Ectodermal cell (in vitro differentiated cells): ENCODE measurements at regions not wholly inside any gene's neighbourhood (a gene's known extent, or its start where the extent isn't known, plus 50 kb on each side); places are given as distances from the start of the nearest gene placed in this dataset.

Experiments used
- H3K27ac ChIP-seq: 2 replicates; pipeline ENCODE4 v1.7.0; 2013; ENCODE audit warnings: mild to moderate bottlenecking, low read depth, low read length; ENCODE audit not compliant: insufficient read depth, poor library complexity, severe bottlenecking
- H3K27me3 ChIP-seq: 2 replicates; pipeline ENCODE4 v1.7.0; 2013; ENCODE audit warnings: mild to moderate bottlenecking, low read length; ENCODE audit not compliant: insufficient read depth, control insufficient read depth, poor library complexity, severe bottlenecking
- H3K36me3 ChIP-seq: one replicate; pipeline ENCODE4 v1.7.0; 2013; ENCODE audit warnings: low read length; ENCODE audit not compliant: control insufficient read depth, insufficient read depth
- H3K4me1 ChIP-seq: one replicate; pipeline ENCODE4 v1.7.0; 2013; ENCODE audit warnings: low read length; ENCODE audit not compliant: control insufficient read depth, insufficient read depth
- H3K4me3 ChIP-seq: 2 replicates; pipeline ENCODE4 v1.7.0; 2013; ENCODE audit warnings: low read depth, low read length, control low read depth; ENCODE audit not compliant: insufficient read depth
- H3K9me3 ChIP-seq: 2 replicates; pipeline ENCODE4 v1.7.0; 2013; ENCODE audit warnings: mild to moderate bottlenecking, low read length, moderate library complexity; ENCODE audit not compliant: control insufficient read depth
- WGBS, 2 experiments: methylation state at CpG; one replicate each; pipeline ENCODE4 v1.1.7; 2013; ENCODE audit warnings: missing lambda C conversion rate in 2 of 2; 5-methylcytosine and 5-hydroxymethylcytosine counted together

GRCh38 chr9:1386420-1386819 lies 336.3 kb downstream of the DMRT2 start:
- WGBS, 2 experiments: 83 to 86% methylated on average over 4 of the region's 4 CpGs
- Histone ChIP-seq H3K4me3 (no peak overlapping the region), H3K9me3 (no peaks in the 10 kb centered on the region), H3K36me3 (no peaks in the 10 kb centered on the region), H3K4me1 (no peaks in the 10 kb centered on the region), H3K27me3 (no peaks in the 10 kb centered on the region), H3K27ac (no peak overlapping the region)

GRCh38 chr9:1388216-1388615 lies 338.1 kb downstream of the DMRT2 start:
- no peaks in the 10 kb centered on the region for H3K36me3 ChIP-seq

GRCh38 chr9:1400983-1401382 lies 350.8 kb downstream of the DMRT2 start:
- Histone ChIP-seq H3K4me3 (no peak overlapping the region), H3K4me1 (no peaks in the 10 kb centered on the region), H3K27me3 (no peaks in the 10 kb centered on the region), H3K36me3 (no peaks in the 10 kb centered on the region), H3K27ac (no peak overlapping the region), H3K9me3 (no peaks in the 10 kb centered on the region)
- WGBS, 2 experiments: 45 to 47% methylated on average over 4 to 5 of the region's 5 CpGs

More at GRCh38 chr9:1388216-1388615, 338.1 kb downstream of the DMRT2 start:
- WGBS, 2 experiments: 90 to 95% methylated on average over 3 to 4 of the region's 4 CpGs
- Histone ChIP-seq H3K4me1 (no peaks in the 10 kb centered on the region), H3K4me3 (no peak overlapping the region), H3K27me3 (no peaks in the 10 kb centered on the region), H3K9me3 (no peaks in the 10 kb centered on the region), H3K27ac (no peak overlapping the region)

- Histone ChIP-seq H3K4me3 (no peak overlapping the region), H3K36me3 (no peaks in the 10 kb centered on the region), H3K27ac (no peak overlapping the region), H3K4me1 (no peaks in the 10 kb centered on the region), H3K27me3 (no peaks in the 10 kb centered on the region), H3K9me3 (no peaks in the 10 kb centered on the region)
- WGBS, 2 experiments: 87 to 92% methylated on average over 4 of the region's 4 CpGs
Measured at GRCh38 chr9:1404940-1405339, 354.8 kb downstream of the DMRT2 start.

- WGBS, 2 experiments: 80 to 88% methylated on average over 2 of the region's 2 CpGs
- Histone ChIP-seq H3K9me3 (no peaks in the 10 kb centered on the region), H3K27me3 (no peaks in the 10 kb centered on the region), H3K4me3 (no peak overlapping the region), H3K36me3 (no peaks in the 10 kb centered on the region), H3K27ac (no peak overlapping the region), H3K4me1 (no peaks in the 10 kb centered on the region)
Measured at GRCh38 chr9:1411826-1412225, 361.7 kb downstream of the DMRT2 start.

- WGBS, 2 experiments: 89 to 90% methylated on average over 1 to 2 of the region's 2 CpGs
Measured at GRCh38 chr9:1414711-1415131, 364.6 kb downstream of the DMRT2 start.

GRCh38 chr9:1415146-1415545 lies 365.0 kb downstream of the DMRT2 start:
- Histone ChIP-seq H3K27ac (no peak overlapping the region), H3K27me3 (no peaks in the 10 kb centered on the region), H3K9me3 (no peaks in the 10 kb centered on the region), H3K4me1 (no peaks in the 10 kb centered on the region), H3K36me3 (no peaks in the 10 kb centered on the region), H3K4me3 (no peak overlapping the region)
- WGBS, 2 experiments: 86 to 89% methylated on average over 2 of the region's 2 CpGs

More at GRCh38 chr9:1414711-1415131, 364.6 kb downstream of the DMRT2 start:
- H3K4me3 ChIP-seq: no peak overlapping the region
- H3K27ac ChIP-seq: no peak overlapping the region
- H3K9me3 ChIP-seq: no peaks in the 10 kb centered on the region
- H3K27me3 ChIP-seq: no peaks in the 10 kb centered on the region
- no peaks in the 10 kb centered on the region for H3K36me3 ChIP-seq
- no peaks in the 10 kb centered on the region for H3K4me1 ChIP-seq

- WGBS, 2 experiments: 91 to 96% methylated on average over 3 to 4 of the region's 4 CpGs
- H3K4me1 ChIP-seq: no peaks in the 10 kb centered on the region
- H3K4me3 ChIP-seq: no peak overlapping the region
- no peaks in the 10 kb centered on the region for H3K9me3 ChIP-seq
- no peak overlapping the region for H3K27ac ChIP-seq
- no peaks in the 10 kb centered on the region for H3K36me3 ChIP-seq
- no peaks in the 10 kb centered on the region for H3K27me3 ChIP-seq
Measured at GRCh38 chr9:1416261-1416660, 366.1 kb downstream of the DMRT2 start.

- H3K4me1 ChIP-seq: no peaks in the 10 kb centered on the region
- H3K9me3 ChIP-seq: no peaks in the 10 kb centered on the region
- no peaks in the 10 kb centered on the region for H3K27me3 ChIP-seq
- no peak overlapping the region for H3K27ac ChIP-seq
- 85 to 90% methylated on average over 3 to 4 of the region's 4 CpGs for WGBS, 2 experiments
- no peaks in the 10 kb centered on the region for H3K36me3 ChIP-seq
- no peak overlapping the region for H3K4me3 ChIP-seq
Measured at GRCh38 chr9:1421436-1421835, 371.3 kb downstream of the DMRT2 start.

GRCh38 chr9:1427875-1428274 lies 377.7 kb downstream of the DMRT2 start:
- Histone ChIP-seq H3K27me3 (no peaks in the 10 kb centered on the region), H3K4me3 (no peak overlapping the region), H3K27ac (no peak overlapping the region), H3K4me1 (no peaks in the 10 kb centered on the region), H3K36me3 (no peaks in the 10 kb centered on the region), H3K9me3 (no peaks in the 10 kb centered on the region)
- 95 to 97% methylated on average over 2 of the region's 2 CpGs for WGBS, 2 experiments

- 40 to 41% methylated on average over 5 of the region's 5 CpGs for WGBS, 2 experiments
- no peak overlapping the region for H3K4me3 ChIP-seq
- no peaks in the 10 kb centered on the region for H3K4me1 ChIP-seq
- no peak overlapping the region for H3K27ac ChIP-seq
- H3K36me3 ChIP-seq: no peaks in the 10 kb centered on the region
- no peaks in the 10 kb centered on the region for H3K27me3 ChIP-seq
- H3K9me3 ChIP-seq: no peaks in the 10 kb centered on the region
Measured at GRCh38 chr9:1429297-1429696, 379.1 kb downstream of the DMRT2 start.
